Fibroblast of skin of scalp (primary cell): ENCODE measurements at regions not wholly inside any gene's neighbourhood (a gene's known extent, or its start where the extent isn't known, plus 50 kb on each side); places are given as distances from the start of the nearest gene placed in this dataset.

Experiments used
- DNase-seq: peaks from one replicate; pipeline ENCODE4 v3.0.0-alpha.2; 2013

- no peak for DNase-seq
Observed at GRCh38 chr9:115210699-115211098, 92.7 kb upstream of the TNC start.

- DNase-seq = peak; percentile 84
Observed at GRCh38 chr9:115211413-115212124, 93.6 kb upstream of the TNC start.

- no peak for DNase-seq
Observed at GRCh38 chr9:115212125-115212605, 94.2 kb upstream of the TNC start.

GRCh38 chr9:115212832-115213231 lies 94.9 kb upstream of the TNC start:
- no peak for DNase-seq

GRCh38 chr9:115213818-115214334 lies 95.9 kb upstream of the TNC start:
- peak; percentile 92 for DNase-seq

GRCh38 chr9:115216873-115217272 lies 98.9 kb upstream of the TNC start:
- no peak for DNase-seq

GRCh38 chr9:115220319-115221005 lies 102.5 kb upstream of the TNC start:
- peak; percentile 85 for DNase-seq

GRCh38 chr9:115223471-115223870 lies 105.5 kb upstream of the TNC start:
- DNase-seq = peak; percentile 43

GRCh38 chr9:115225459-115226116 lies 107.6 kb upstream of the TNC start:
- no peak for DNase-seq

- DNase-seq = no peak
Observed at GRCh38 chr9:115226152-115226551, 108.2 kb upstream of the TNC start.

- DNase-seq = peak; percentile 36
Observed at GRCh38 chr9:115229496-115229895, 111.5 kb upstream of the TNC start.

GRCh38 chr9:115230924-115231515 lies 113.1 kb upstream of the TNC start:
- DNase-seq = no peak

- no peak for DNase-seq
Observed at GRCh38 chr9:115232181-115232774, 114.3 kb upstream of the TNC start.

GRCh38 chr9:115234094-115234493 lies 116.1 kb upstream of the TNC start:
- peak; percentile 79 for DNase-seq

- no peak for DNase-seq
Observed at GRCh38 chr9:115235221-115235620, 117.3 kb upstream of the TNC start.

GRCh38 chr9:115237385-115237998 lies 119.5 kb upstream of the TNC start:
- DNase-seq = no peak

- no peak for DNase-seq
Observed at GRCh38 chr9:115240676-115241075, 122.7 kb upstream of the TNC start.

- DNase-seq = no peak
Observed at GRCh38 chr9:115241641-115242040, 123.7 kb upstream of the TNC start.

GRCh38 chr9:115249488-115249887 lies 131.5 kb upstream of the TNC start:
- no peak for DNase-seq

GRCh38 chr9:115250621-115251032 lies 132.7 kb upstream of the TNC start:
- peak; percentile 89 for DNase-seq

GRCh38 chr9:115254287-115255180 lies 136.6 kb upstream of the TNC start:
- no peak for DNase-seq
